HG02981 (cell line): ENCODE measurements at regions not wholly inside any gene's neighbourhood (a gene's known extent, or its start where the extent isn't known, plus 50 kb on each side); places are given as distances from the start of the nearest gene placed in this dataset.

Experiments
- ATAC-seq: cut with Tn5 transposase; IDR thresholded peaks from one replicate; pipeline ENCODE4 v1.9.1; 2021; ENCODE audit warnings: mild to moderate bottlenecking, moderate library complexity; ENCODE audit not compliant: unreplicated experiment

GRCh38 chr13:33684874-33685273 lies 133.1 kb upstream of the RFC3 start:
- ATAC-seq = no peak

- no peak for ATAC-seq
These were observed 131.0 kb upstream of the RFC3 start for GRCh38 chr13:33686772-33687480.

GRCh38 chr13:33690354-33690753 lies 127.6 kb upstream of the RFC3 start:
- no peak for ATAC-seq

- ATAC-seq = no peak
These were observed 126.0 kb upstream of the RFC3 start for GRCh38 chr13:33691980-33692379.

- ATAC-seq = no peak
These were observed 125.4 kb upstream of the RFC3 start for GRCh38 chr13:33692531-33692930.

GRCh38 chr13:33694546-33694945 lies 123.4 kb upstream of the RFC3 start:
- ATAC-seq = no peak

- no peak for ATAC-seq
These were observed 121.4 kb upstream of the RFC3 start for GRCh38 chr13:33696530-33696929.

- no peak for ATAC-seq
These were observed 120.0 kb upstream of the RFC3 start for GRCh38 chr13:33697926-33698325.

GRCh38 chr13:33707449-33707848 lies 110.5 kb upstream of the RFC3 start:
- no peak for ATAC-seq

GRCh38 chr13:33710924-33711323 lies 107.0 kb upstream of the RFC3 start:
- ATAC-seq = no peak

- ATAC-seq = no peak
These were observed 106.5 kb upstream of the RFC3 start for GRCh38 chr13:33711436-33711835.

GRCh38 chr13:33717775-33718174 lies 100.2 kb upstream of the RFC3 start:
- ATAC-seq = no peak

GRCh38 chr13:33721724-33722123 lies 96.2 kb upstream of the RFC3 start:
- ATAC-seq = no peak

- peak; percentile 41 for ATAC-seq
These were observed 95.6 kb upstream of the RFC3 start for GRCh38 chr13:33722216-33722915.

- no peak for ATAC-seq
These were observed 94.6 kb upstream of the RFC3 start for GRCh38 chr13:33723365-33723764.

GRCh38 chr13:33723772-33724435 lies 94.0 kb upstream of the RFC3 start:
- ATAC-seq = peak; percentile 71

- ATAC-seq = no peak
These were observed 92.6 kb upstream of the RFC3 start for GRCh38 chr13:33725340-33725739.

- no peak for ATAC-seq
These were observed 90.5 kb upstream of the RFC3 start for GRCh38 chr13:33727297-33728083.

- peak; percentile 82 for ATAC-seq
These were observed 89.5 kb upstream of the RFC3 start for GRCh38 chr13:33728271-33729037.

GRCh38 chr13:33730147-33730546 lies 87.8 kb upstream of the RFC3 start:
- ATAC-seq = no peak

- no peak for ATAC-seq
These were observed 87.3 kb upstream of the RFC3 start for GRCh38 chr13:33730619-33731018.
